ENCODE measurements at regions not wholly inside any gene's neighbourhood (a gene's known extent, or its start where the extent isn't known, plus 50 kb on each side); places are given as distances from the start of the nearest gene placed in this dataset.

DNA sequence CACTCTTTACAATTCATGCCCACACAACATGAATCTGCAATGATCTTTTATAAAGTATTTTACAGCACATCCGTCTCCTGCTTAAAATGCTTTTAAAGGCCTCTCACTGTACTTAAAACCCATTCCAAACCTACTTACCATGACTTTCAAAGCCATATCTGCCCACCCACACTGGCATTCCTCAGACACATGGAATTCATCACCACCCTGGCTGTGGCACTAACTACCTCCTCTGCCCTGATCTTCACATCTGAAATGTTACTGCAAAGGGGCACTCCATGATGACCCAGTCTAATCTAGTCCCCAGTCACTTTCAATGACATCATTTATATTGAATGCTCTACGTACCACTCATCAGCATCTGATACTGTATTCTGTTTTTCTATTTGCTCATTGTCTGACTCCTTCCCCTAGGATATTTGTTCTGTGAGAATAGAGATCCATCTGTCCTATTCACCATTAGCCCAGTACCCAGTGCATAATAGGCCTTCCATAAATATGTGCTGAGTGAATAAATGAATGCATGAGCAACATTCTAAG is 193.2 kb upstream of the KIF2A start:
- TF ChIP-seq POLR2A (IDR thresholded peaks at IDR 0.05) = no peak
- TF ChIP-seq, protein P1, sequence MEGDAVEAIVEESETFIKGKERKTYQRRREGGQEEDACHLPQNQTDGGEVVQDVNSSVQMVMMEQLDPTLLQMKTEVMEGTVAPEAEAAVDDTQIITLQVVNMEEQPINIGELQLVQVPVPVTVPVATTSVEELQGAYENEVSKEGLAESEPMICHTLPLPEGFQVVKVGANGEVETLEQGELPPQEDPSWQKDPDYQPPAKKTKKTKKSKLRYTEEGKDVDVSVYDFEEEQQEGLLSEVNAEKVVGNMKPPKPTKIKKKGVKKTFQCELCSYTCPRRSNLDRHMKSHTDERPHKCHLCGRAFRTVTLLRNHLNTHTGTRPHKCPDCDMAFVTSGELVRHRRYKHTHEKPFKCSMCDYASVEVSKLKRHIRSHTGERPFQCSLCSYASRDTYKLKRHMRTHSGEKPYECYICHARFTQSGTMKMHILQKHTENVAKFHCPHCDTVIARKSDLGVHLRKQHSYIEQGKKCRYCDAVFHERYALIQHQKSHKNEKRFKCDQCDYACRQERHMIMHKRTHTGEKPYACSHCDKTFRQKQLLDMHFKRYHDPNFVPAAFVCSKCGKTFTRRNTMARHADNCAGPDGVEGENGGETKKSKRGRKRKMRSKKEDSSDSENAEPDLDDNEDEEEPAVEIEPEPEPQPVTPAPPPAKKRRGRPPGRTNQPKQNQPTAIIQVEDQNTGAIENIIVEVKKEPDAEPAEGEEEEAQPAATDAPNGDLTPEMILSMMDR (IDR thresholded peaks at IDR 0.05) = no peak

All from lower leg skin (tissue), 3 donors.